ENCODE measurements at regions not wholly inside any gene's neighbourhood (a gene's known extent, or its start where the extent isn't known, plus 50 kb on each side); places are given as distances from the start of the nearest gene placed in this dataset.

- H3K27me3 ChIP-seq = no peaks in the 10 kb centered on the region
- intact Hi-C loops (cut with DNase I) = no loop called here
These were observed 460.7 kb upstream of the CBLB start for GRCh38 chr3:106329521-106329920.

GRCh38 chr3:106331636-106332035, 462.8 kb upstream of the CBLB start:
- H3K4me1 ChIP-seq = no peaks in the 10 kb centered on the region
- intact Hi-C loops (cut with DNase I) = no loop called here
- H3K4me3 ChIP-seq = no peak overlapping the region
- no peak overlapping the region for H3K27ac ChIP-seq
- H3K27me3 ChIP-seq = no peaks in the 10 kb centered on the region
- no peaks in the 10 kb centered on the region for H3K36me3 ChIP-seq
- TF ChIP-seq CTCF (IDR thresholded peaks at IDR 0.05) = no peak
- no peak overlapping the region for H3K9ac ChIP-seq (ENCODE audit: low read depth in 2 of 2, low read length in 2 of 2)
- no peaks in the 10 kb centered on the region for H3K9me3 ChIP-seq
- DNase-seq = no peak

More at GRCh38 chr3:106329521-106329920, 460.7 kb upstream of the CBLB start:
- no peak overlapping the region for H3K9ac ChIP-seq (ENCODE audit: low read depth in 2 of 2, low read length in 2 of 2)
- H3K4me1 ChIP-seq = no peaks in the 10 kb centered on the region
- H3K4me3 ChIP-seq = no peak overlapping the region
- no peak for TF ChIP-seq CTCF (IDR thresholded peaks at IDR 0.05)
- DNase-seq = no peak
- H3K27ac ChIP-seq = no peak overlapping the region
- no peaks in the 10 kb centered on the region for H3K9me3 ChIP-seq
- H3K36me3 ChIP-seq = no peaks in the 10 kb centered on the region

- Histone ChIP-seq H3K27ac (no peak overlapping the region), H3K36me3 (no peaks in the 10 kb centered on the region), H3K4me3 (no peak overlapping the region), H3K4me1 (no peaks in the 10 kb centered on the region), H3K9ac (ENCODE audit: low read depth in 2 of 2, low read length in 2 of 2) (no peak overlapping the region), H3K9me3 (no peaks in the 10 kb centered on the region), H3K27me3 (no peaks in the 10 kb centered on the region)
- no peak for DNase-seq
- intact Hi-C loops (cut with DNase I) = no loop called here
- no peak for TF ChIP-seq CTCF (IDR thresholded peaks at IDR 0.05)
These were observed 463.3 kb upstream of the CBLB start for GRCh38 chr3:106332129-106332528.

- Histone ChIP-seq H3K36me3 (no peaks in the 10 kb centered on the region), H3K4me1 (no peaks in the 10 kb centered on the region), H3K9me3 (no peaks in the 10 kb centered on the region), H3K9ac (ENCODE audit: low read depth in 2 of 2, low read length in 2 of 2) (no peak overlapping the region), H3K4me3 (no peak overlapping the region), H3K27me3 (no peaks in the 10 kb centered on the region), H3K27ac (no peak overlapping the region)
- TF ChIP-seq CTCF (IDR thresholded peaks at IDR 0.05) = no peak
- DNase-seq = no peak
- intact Hi-C loops (cut with DNase I) = no loop called here
These were observed 464.1 kb upstream of the CBLB start for GRCh38 chr3:106332884-106333283.

- Histone ChIP-seq H3K9ac (ENCODE audit: low read depth in 2 of 2, low read length in 2 of 2) (no peak overlapping the region), H3K27me3 (no peaks in the 10 kb centered on the region), H3K36me3 (no peaks in the 10 kb centered on the region), H3K4me1 (no peaks in the 10 kb centered on the region), H3K9me3 (no peaks in the 10 kb centered on the region), H3K4me3 (no peak overlapping the region), H3K27ac (no peak overlapping the region)
- no peak for DNase-seq
- no peak for TF ChIP-seq CTCF (IDR thresholded peaks at IDR 0.05)
- intact Hi-C loops (cut with DNase I) = no loop called here
These were observed 465.3 kb upstream of the CBLB start for GRCh38 chr3:106333911-106334618.

Data from colonic mucosa (tissue), 4 donors.